Progenitor cell of endocrine pancreas (in vitro differentiated cells): ENCODE measurements at regions not wholly inside any gene's neighbourhood (a gene's known extent, or its start where the extent isn't known, plus 50 kb on each side); places are given as distances from the start of the nearest gene placed in this dataset.

ENCODE experiments used
- DNase-seq: peaks from one replicate; pipeline ENCODE4 v3.0.0; 2021; ENCODE audit warnings: low spot score; ENCODE audit not compliant: unreplicated experiment
- H3K27ac Mint-ChIP-seq: 2 replicates; pipeline ENCODE4 v1.8.0; 2021; ENCODE audit warnings: mild to moderate bottlenecking, moderate library complexity, mixed read lengths
- H3K27me3 Mint-ChIP-seq: 2 replicates; pipeline ENCODE4 v1.8.0; 2021; ENCODE audit warnings: mixed read lengths
- H3K36me3 Mint-ChIP-seq: 2 replicates; pipeline ENCODE4 v1.8.0; 2022; ENCODE audit warnings: mixed read lengths; ENCODE audit not compliant: insufficient read depth
- H3K4me1 Mint-ChIP-seq: 2 replicates; pipeline ENCODE4 v1.8.0; 2021; ENCODE audit warnings: low read depth, mixed read lengths
- H3K4me3 Mint-ChIP-seq: 2 replicates; pipeline ENCODE4 v1.8.0; 2021; ENCODE audit warnings: low read depth, mild to moderate bottlenecking, moderate library complexity, mixed read lengths
- H3K9me3 Mint-ChIP-seq: 2 replicates; pipeline ENCODE4 v1.8.0; 2021; ENCODE audit warnings: low read depth, mixed read lengths
- TF ChIP-seq, protein P1 (sequence below): fragments of 200-600 bp; sonication (generic); IDR thresholded peaks from one replicate; pipeline ENCODE4 v1.5.0; 2021; ENCODE audit warnings: antibody characterized with exemption, mild to moderate bottlenecking; ENCODE audit not compliant: unreplicated experiment

DNA sequence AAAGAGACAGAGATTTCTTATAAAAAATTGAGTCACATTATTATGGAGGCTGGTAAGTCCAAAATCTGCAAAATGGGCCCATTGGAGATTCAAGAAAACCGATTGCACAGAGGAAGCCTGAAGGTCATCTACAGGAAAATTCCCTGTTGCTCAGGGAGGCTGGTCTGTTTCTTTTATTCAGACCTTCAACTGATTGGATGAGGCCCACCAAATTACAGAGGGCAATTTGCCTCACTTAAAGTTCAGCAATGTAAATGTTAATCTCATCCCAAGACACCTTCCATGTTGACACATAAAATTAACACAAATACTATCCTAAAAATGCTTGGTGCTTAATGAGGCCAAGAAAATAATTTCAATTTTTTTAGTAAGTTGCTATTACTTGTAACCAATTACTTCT lies 219.2 kb upstream of the RUNX1 start:
- TF ChIP-seq, protein P1, sequence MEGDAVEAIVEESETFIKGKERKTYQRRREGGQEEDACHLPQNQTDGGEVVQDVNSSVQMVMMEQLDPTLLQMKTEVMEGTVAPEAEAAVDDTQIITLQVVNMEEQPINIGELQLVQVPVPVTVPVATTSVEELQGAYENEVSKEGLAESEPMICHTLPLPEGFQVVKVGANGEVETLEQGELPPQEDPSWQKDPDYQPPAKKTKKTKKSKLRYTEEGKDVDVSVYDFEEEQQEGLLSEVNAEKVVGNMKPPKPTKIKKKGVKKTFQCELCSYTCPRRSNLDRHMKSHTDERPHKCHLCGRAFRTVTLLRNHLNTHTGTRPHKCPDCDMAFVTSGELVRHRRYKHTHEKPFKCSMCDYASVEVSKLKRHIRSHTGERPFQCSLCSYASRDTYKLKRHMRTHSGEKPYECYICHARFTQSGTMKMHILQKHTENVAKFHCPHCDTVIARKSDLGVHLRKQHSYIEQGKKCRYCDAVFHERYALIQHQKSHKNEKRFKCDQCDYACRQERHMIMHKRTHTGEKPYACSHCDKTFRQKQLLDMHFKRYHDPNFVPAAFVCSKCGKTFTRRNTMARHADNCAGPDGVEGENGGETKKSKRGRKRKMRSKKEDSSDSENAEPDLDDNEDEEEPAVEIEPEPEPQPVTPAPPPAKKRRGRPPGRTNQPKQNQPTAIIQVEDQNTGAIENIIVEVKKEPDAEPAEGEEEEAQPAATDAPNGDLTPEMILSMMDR: no peak
- Mint-ChIP-seq H3K27me3 (no peaks in the 10 kb centered on the region), H3K9me3 (peaks cover 13% of the 10 kb centered on the region), H3K27ac (no peak overlapping the region), H3K4me1 (peaks cover 5% of the 10 kb centered on the region), H3K4me3 (no peak overlapping the region), H3K36me3 (peaks cover 1% of the 10 kb centered on the region)
- no peak for DNase-seq

- H3K4me1 Mint-ChIP-seq: peaks cover 11% of the 10 kb centered on the region
- TF ChIP-seq, protein P1: no peak
- no peak for DNase-seq
- peaks cover 5% of the 10 kb centered on the region for H3K9me3 Mint-ChIP-seq
- H3K4me3 Mint-ChIP-seq: no peak overlapping the region
- no peaks in the 10 kb centered on the region for H3K36me3 Mint-ChIP-seq
- H3K27me3 Mint-ChIP-seq: no peaks in the 10 kb centered on the region
- no peak overlapping the region for H3K27ac Mint-ChIP-seq
These were observed 217.4 kb upstream of the RUNX1 start for GRCh38 chr21:35266546-35266945.

- H3K9me3 Mint-ChIP-seq: peaks cover 5% of the 10 kb centered on the region
- no peak overlapping the region for H3K4me3 Mint-ChIP-seq
- H3K4me1 Mint-ChIP-seq: peaks cover 12% of the 10 kb centered on the region
- no peaks in the 10 kb centered on the region for H3K36me3 Mint-ChIP-seq
- no peaks in the 10 kb centered on the region for H3K27me3 Mint-ChIP-seq
- DNase-seq: no peak
- H3K27ac Mint-ChIP-seq: no peak overlapping the region
- TF ChIP-seq, protein P1: no peak
These were observed 216.2 kb upstream of the RUNX1 start for GRCh38 chr21:35265170-35265877.

- no peak for DNase-seq
- Mint-ChIP-seq H3K36me3 (no peaks in the 10 kb centered on the region), H3K27ac (peak overlapping the region; percentile 42), H3K4me1 (peaks cover 46% of the 10 kb centered on the region), H3K4me3 (no peak overlapping the region), H3K9me3 (no peaks in the 10 kb centered on the region), H3K27me3 (no peaks in the 10 kb centered on the region)
- TF ChIP-seq, protein P1: no peak
These were observed 210.4 kb upstream of the RUNX1 start for GRCh38 chr21:35259457-35259856.

- Mint-ChIP-seq H3K27me3 (no peaks in the 10 kb centered on the region), H3K27ac (no peak overlapping the region), H3K9me3 (no peaks in the 10 kb centered on the region), H3K4me3 (no peak overlapping the region), H3K4me1 (peaks cover 49% of the 10 kb centered on the region), H3K36me3 (no peaks in the 10 kb centered on the region)
- TF ChIP-seq, protein P1: no peak
- no peak for DNase-seq
These were observed 209.4 kb upstream of the RUNX1 start for GRCh38 chr21:35258521-35258920.
